Esophagus (tissue), 2 donors: ENCODE measurements at regions not wholly inside any gene's neighbourhood (a gene's known extent, or its start where the extent isn't known, plus 50 kb on each side); places are given as distances from the start of the nearest gene placed in this dataset.

Experiments used
- H3K27ac ChIP-seq, 2 donors: one replicate each; pipeline ENCODE4 v1.5.1; 2013; ENCODE audit warnings: low read depth in 2 of 2, mild to moderate bottlenecking in 2 of 2, inconsistent platforms in 1 of 2, low read length in 1 of 2, moderate library complexity in 1 of 2
- H3K27me3 ChIP-seq, 2 donors: one replicate each; pipeline ENCODE4 v1.6.1; 2013; ENCODE audit warnings: low read length in 2 of 2, control low read depth in 1 of 2, mild to moderate bottlenecking in 1 of 2; ENCODE audit not compliant: insufficient read depth in 2 of 2, control insufficient read depth in 1 of 2
- H3K36me3 ChIP-seq, 2 donors: one replicate each; pipeline ENCODE4 v1.6.1; 2013; ENCODE audit warnings: low read length in 1 of 2; ENCODE audit not compliant: control insufficient read depth in 2 of 2, insufficient read depth in 2 of 2
- H3K4me1 ChIP-seq, 2 donors: one replicate each; pipeline ENCODE4 v1.6.1; 2013; ENCODE audit warnings: low read length in 1 of 2; ENCODE audit not compliant: control insufficient read depth in 2 of 2, insufficient read depth in 2 of 2
- H3K4me3 ChIP-seq, 2 donors: one replicate each; pipeline ENCODE4 v1.5.1; 2013; ENCODE audit warnings: low read length in 2 of 2, mild to moderate bottlenecking in 2 of 2, low read depth in 1 of 2, moderate library complexity in 1 of 2
- H3K9me3 ChIP-seq, 2 donors: one replicate each; pipeline ENCODE4 v1.6.1; 2013; ENCODE audit warnings: mild to moderate bottlenecking in 2 of 2, low read depth in 1 of 2, low read length in 1 of 2, moderate library complexity in 1 of 2; ENCODE audit not compliant: control insufficient read depth in 2 of 2, insufficient read depth in 1 of 2
- WGBS, 2 donors: extraction: QIAGEN DNeasy Blood & Tissue Kit; methylation state at CpG; one replicate each; pipeline ENCODE4 v1.1.7; 2013; 5-methylcytosine and 5-hydroxymethylcytosine counted together
- donor health status: healthy with polysubstance abuse.
- donor health status: Bipolar disorder and iron deficiency.

DNA sequence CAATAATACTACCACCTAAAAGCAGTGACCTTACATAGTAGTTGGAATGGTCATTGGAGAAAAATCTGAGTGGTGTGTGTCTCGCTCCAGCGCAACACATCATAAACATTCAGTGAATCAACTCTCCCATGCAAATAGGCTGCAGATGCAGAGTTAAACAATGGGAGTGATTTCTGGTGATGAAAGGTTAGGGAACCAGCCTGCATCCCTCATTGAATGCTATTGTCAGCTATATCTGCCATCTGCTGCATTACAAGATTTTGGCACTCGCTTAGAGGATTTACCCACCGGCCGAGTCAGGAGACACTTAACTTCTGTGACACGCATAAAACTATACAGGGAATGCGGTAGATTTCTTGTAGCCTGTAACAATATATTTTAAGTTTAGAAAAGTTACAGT, 900.9 kb downstream of the FLRT2 start:
- WGBS, 2 donors = 72 to 81% methylated on average over 7 of the region's 7 CpGs
- H3K36me3 ChIP-seq = no peaks in the 10 kb centered on the region

DNA sequence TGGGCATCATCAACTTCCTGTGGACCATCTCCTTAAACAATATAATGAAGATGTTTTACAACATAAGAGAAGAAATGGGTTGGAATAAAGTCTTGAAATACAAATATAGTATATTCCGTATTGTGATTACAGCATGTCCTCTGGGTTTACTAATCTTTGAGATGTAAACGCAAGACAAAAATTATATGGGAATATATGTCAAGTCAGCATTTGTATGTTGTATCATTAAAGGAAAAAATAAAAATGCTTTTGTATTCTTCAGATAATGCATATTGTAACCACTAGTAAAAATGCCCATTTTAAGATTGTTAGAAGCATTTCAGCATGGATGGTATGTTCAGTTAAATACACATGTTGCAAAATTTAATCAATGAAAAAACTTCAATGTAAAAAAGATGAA, 893.3 kb downstream of the FLRT2 start:
- Histone ChIP-seq H3K27ac (no peak overlapping the region), H3K4me1 (no peaks in the 10 kb centered on the region), H3K4me3 (no peak overlapping the region), H3K27me3 (no peaks in the 10 kb centered on the region), H3K36me3 (no peaks in the 10 kb centered on the region), H3K9me3 (no peaks in the 10 kb centered on the region)
- 46 to 47% methylated on average over 2 of the region's 2 CpGs for whole genome bisulfite sequencing, 2 donors

More for the DNA sequence above, 900.9 kb downstream of the FLRT2 start:
- H3K27me3 ChIP-seq = no peaks in the 10 kb centered on the region
- no peaks in the 10 kb centered on the region for H3K4me1 ChIP-seq
- H3K27ac ChIP-seq = no peak overlapping the region
- no peak overlapping the region for H3K4me3 ChIP-seq
- H3K9me3 ChIP-seq = no peaks in the 10 kb centered on the region

DNA sequence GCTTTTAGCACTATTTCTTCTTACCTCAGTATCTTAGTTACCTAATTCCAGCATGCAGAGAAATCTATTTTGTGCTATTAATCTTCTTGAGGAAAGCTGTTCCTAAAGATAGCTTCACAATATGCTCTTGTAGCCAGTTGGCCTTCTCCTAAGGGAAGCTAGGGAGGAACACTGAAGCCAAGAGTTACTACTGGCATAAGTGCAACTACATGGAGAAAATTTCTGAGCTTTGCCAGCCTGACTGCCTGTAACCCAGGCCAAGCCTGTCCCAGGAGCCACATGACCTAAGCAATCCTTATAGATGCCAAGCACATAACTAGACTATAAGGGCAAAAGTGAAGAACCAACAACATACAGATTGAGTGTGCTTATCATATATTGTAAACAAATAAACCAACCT, 890.2 kb downstream of the FLRT2 start:
- Histone ChIP-seq H3K27me3 (no peaks in the 10 kb centered on the region), H3K4me3 (no peak overlapping the region)

DNA sequence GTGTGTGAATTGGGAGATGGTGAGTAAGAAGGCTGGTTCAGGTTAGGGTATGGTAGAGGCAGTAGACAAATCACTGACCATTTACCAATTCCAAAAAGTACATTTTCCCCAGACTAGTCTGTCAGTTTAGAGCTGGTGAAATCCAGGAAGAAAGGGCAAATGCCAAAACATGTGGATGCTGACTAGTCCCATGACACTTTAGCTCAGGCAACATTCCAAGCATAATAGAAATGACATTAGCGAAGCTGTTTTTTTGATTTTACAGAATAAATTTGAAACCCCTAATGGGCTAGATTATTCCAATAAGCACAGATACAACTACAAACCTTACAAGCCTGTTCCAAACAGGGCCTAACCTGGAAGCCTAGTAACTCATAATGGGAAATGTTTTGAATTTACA, 884.2 kb downstream of the FLRT2 start:
- H3K4me3 ChIP-seq = no peak overlapping the region
- no peaks in the 10 kb centered on the region for H3K9me3 ChIP-seq
- H3K4me1 ChIP-seq = no peaks in the 10 kb centered on the region
- no peaks in the 10 kb centered on the region for H3K36me3 ChIP-seq
- no peaks in the 10 kb centered on the region for H3K27me3 ChIP-seq
- no peak overlapping the region for H3K27ac ChIP-seq
- 81 to 86% methylated on average over 1 of the region's 1 CpG for WGBS, 2 donors

More for the DNA sequence above, 890.2 kb downstream of the FLRT2 start:
- no peaks in the 10 kb centered on the region for H3K9me3 ChIP-seq
- H3K36me3 ChIP-seq = no peaks in the 10 kb centered on the region
- H3K27ac ChIP-seq = no peak overlapping the region
- no peaks in the 10 kb centered on the region for H3K4me1 ChIP-seq

DNA sequence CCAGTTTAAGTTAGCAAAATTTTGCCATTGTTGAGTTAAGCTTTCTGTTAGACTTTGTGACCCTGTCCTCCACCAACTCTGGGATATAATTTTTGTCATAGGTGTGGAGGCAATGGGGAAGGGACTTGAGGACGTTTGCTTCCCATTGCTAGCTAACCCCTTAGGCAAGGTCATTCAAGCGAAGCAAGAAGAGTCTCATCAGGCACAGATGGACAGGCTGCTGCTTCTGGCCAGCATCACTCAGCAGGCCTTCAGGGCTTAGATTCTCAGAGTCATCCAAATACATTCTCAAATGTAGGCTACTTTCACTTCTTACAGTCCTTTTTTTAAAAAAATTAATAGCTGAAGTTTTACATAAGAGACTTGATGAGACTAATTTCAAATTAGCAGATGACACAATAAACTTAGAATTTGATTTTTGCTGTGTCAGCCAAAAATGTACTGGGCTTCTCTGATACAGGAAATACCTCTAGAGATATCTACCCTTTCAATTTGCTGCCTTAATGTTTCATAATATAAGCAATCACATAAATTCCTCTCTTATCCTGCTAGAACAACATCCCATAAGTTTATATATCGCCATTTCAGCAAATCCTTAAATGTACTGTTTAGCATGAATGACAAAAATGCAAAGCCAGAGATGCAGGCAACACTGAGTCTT, 875.2 kb downstream of the FLRT2 start:
- H3K4me1 ChIP-seq = no peaks in the 10 kb centered on the region
- 61 to 62% methylated on average over 3 of the region's 3 CpGs for WGBS, 2 donors
- no peaks in the 10 kb centered on the region for H3K36me3 ChIP-seq
- no peak overlapping the region for H3K4me3 ChIP-seq
- H3K27me3 ChIP-seq = no peaks in the 10 kb centered on the region
- H3K27ac ChIP-seq = no peak overlapping the region
- H3K9me3 ChIP-seq = no peaks in the 10 kb centered on the region

DNA sequence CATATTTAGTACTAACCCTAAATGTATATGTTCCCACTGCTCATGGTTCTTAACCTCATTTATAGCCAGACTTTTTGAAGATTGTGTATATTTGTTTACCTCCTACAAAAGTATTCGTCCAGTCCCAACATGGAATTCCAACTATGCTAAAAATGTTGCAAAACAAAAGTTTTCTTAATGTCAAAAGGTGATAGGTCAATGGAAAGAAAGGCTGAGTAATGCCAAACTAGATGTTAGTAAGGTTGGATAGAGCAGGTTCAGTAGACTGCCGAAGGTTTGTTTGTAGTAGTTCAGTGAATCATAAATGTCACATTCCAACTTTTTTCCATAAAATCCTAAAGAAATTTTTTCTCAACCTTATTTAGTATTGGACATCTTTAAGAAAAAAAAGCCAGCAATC, 874.5 kb downstream of the FLRT2 start:
- Histone ChIP-seq H3K9me3 (no peaks in the 10 kb centered on the region), H3K4me3 (no peak overlapping the region), H3K27ac (no peak overlapping the region), H3K27me3 (no peaks in the 10 kb centered on the region), H3K36me3 (no peaks in the 10 kb centered on the region), H3K4me1 (no peaks in the 10 kb centered on the region)
- 63 to 67% methylated on average over 2 of the region's 2 CpGs for WGBS, 2 donors

DNA sequence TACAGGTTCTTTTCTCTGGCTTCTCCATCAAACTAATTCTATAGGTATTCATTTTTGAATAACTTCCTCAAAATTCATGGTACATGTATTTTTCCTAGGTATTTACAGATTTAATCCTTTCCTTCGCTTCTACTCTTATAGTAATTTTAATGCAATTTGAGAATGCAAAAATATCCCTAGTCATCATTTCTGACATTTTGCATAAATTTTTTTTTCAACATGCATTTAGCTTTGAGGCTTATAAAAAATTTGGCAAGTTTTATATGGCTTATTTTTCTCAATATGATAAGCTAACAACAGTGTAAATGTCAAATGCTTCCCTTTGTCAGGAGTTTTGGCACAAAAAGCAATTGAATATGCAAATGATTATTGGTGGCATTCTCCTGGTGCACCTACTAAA, 872.6 kb downstream of the FLRT2 start:
- Histone ChIP-seq H3K9me3 (no peaks in the 10 kb centered on the region), H3K4me1 (no peaks in the 10 kb centered on the region), H3K4me3 (no peak overlapping the region), H3K36me3 (no peaks in the 10 kb centered on the region), H3K27me3 (no peaks in the 10 kb centered on the region), H3K27ac (no peak overlapping the region)
- 79 to 92% methylated on average over 1 of the region's 1 CpG for WGBS, 2 donors

DNA sequence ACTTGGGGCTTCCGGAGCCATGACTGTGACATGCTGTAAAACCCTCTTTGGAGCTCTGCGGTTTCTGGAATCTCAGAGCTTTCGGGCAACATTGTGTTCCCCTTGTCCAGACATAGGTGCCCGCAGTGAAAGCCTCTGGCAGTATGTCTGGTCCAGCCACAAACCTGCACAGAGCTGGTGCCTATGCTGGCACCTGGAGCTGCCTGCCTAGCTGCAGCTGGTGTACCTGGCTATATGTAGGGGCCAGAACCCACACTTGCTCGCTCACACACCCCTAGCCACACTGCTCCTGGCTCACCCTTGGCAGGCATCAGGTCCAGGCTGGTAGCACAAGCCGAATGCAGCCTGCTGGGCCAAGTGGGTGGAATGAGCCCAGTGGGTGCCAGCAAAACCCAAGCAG, 861.1 kb downstream of the FLRT2 start:
- Histone ChIP-seq H3K36me3 (no peaks in the 10 kb centered on the region), H3K4me3 (no peak overlapping the region), H3K9me3 (peaks cover 13 to 15% of the 10 kb centered on the region in 2 donors), H3K4me1 (no peaks in the 10 kb centered on the region), H3K27me3 (no peaks in the 10 kb centered on the region), H3K27ac (no peak overlapping the region)
- WGBS, 2 donors = 89 to 91% methylated on average over 6 of the region's 6 CpGs

DNA sequence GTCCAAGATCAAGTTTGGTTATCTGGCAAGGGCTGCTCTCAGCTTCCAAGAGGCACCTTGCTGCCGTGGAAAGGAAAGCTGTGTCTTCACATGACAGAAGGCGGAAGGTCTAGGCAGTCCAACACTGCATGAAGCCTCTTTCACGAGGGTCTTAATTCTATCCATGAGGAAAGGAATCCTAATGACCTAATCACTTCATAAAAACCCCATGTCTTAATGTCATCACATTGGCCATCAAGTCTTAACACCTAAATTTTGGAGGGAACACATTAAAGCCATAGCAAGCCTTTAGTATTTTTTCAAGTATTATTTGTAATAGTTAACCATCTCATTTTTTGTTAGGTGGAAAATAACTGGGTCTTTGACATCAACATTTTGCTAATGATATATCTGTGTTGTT, 858.3 kb downstream of the FLRT2 start:
- 84 to 85% methylated on average over 3 of the region's 3 CpGs for WGBS, 2 donors
- Histone ChIP-seq H3K27ac (no peak overlapping the region), H3K4me1 (no peaks in the 10 kb centered on the region), H3K4me3 (no peak overlapping the region), H3K27me3 (no peaks in the 10 kb centered on the region), H3K9me3 (peaks cover 13 to 15% of the 10 kb centered on the region in 2 donors), H3K36me3 (no peaks in the 10 kb centered on the region)

DNA sequence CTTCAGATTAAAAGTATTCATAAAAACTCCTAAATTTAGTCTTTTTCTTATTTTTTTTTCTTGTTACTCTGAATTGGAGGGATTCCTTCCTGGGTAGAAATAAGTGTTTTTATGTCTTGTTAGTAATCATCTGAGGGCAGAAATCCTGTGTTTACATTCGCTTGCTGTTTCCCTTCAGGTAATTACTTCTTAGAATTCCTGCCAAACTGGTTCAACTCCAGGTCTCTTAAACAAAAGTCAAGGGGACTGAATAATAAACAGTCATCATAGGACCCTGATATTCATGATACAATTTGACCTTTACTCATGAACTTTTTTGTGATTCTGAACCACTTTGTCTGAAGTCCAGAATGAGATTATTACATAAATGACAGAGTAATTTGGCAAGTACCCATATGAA, 843.9 kb downstream of the FLRT2 start:
- H3K9me3 ChIP-seq = peaks cover 0 to 3% of the 10 kb centered on the region in 2 donors
- WGBS, 2 donors = 31 to 66% methylated on average over 1 of the region's 1 CpG
- no peaks in the 10 kb centered on the region for H3K4me1 ChIP-seq
- H3K27me3 ChIP-seq = no peaks in the 10 kb centered on the region
- H3K27ac ChIP-seq = no peak overlapping the region
- no peak overlapping the region for H3K4me3 ChIP-seq
- no peaks in the 10 kb centered on the region for H3K36me3 ChIP-seq
